ENCODE measurements at regions not wholly inside any gene's neighbourhood (a gene's known extent, or its start where the extent isn't known, plus 50 kb on each side); places are given as distances from the start of the nearest gene placed in this dataset.

- TF ChIP-seq CTCF (IDR thresholded peaks at IDR 0.05): no peak
- TF ChIP-seq POLR2A (IDR thresholded peaks at IDR 0.05): no peak
Measured at GRCh38 chr3:68103811-68104210, 449.4 kb upstream of the SUCLG2 start.
